ENCODE measurements at regions not wholly inside any gene's neighbourhood (a gene's known extent, or its start where the extent isn't known, plus 50 kb on each side); places are given as distances from the start of the nearest gene placed in this dataset.

- TF ChIP-seq EZH2 (IDR thresholded peaks at IDR 0.05; ENCODE audit: borderline replicate concordance, low read depth, low read length, severe bottlenecking) (no peak), CTCF (IDR thresholded peaks at IDR 0.05; ENCODE audit: extremely low read depth in 1 of 2, insufficient read depth in 1 of 2, low read depth in 1 of 2, low read length in 2 of 2) (no peak), POLR2AphosphoS5 (IDR thresholded peaks at IDR 0.05; ENCODE audit: insufficient read depth, low read depth, low read length) (no peak)
Measured at GRCh38 chr5:23235246-23235645, 272.2 kb upstream of the PRDM9 start.
